ENCODE measurements at regions not wholly inside any gene's neighbourhood (a gene's known extent, or its start where the extent isn't known, plus 50 kb on each side); places are given as distances from the start of the nearest gene placed in this dataset.

DNA sequence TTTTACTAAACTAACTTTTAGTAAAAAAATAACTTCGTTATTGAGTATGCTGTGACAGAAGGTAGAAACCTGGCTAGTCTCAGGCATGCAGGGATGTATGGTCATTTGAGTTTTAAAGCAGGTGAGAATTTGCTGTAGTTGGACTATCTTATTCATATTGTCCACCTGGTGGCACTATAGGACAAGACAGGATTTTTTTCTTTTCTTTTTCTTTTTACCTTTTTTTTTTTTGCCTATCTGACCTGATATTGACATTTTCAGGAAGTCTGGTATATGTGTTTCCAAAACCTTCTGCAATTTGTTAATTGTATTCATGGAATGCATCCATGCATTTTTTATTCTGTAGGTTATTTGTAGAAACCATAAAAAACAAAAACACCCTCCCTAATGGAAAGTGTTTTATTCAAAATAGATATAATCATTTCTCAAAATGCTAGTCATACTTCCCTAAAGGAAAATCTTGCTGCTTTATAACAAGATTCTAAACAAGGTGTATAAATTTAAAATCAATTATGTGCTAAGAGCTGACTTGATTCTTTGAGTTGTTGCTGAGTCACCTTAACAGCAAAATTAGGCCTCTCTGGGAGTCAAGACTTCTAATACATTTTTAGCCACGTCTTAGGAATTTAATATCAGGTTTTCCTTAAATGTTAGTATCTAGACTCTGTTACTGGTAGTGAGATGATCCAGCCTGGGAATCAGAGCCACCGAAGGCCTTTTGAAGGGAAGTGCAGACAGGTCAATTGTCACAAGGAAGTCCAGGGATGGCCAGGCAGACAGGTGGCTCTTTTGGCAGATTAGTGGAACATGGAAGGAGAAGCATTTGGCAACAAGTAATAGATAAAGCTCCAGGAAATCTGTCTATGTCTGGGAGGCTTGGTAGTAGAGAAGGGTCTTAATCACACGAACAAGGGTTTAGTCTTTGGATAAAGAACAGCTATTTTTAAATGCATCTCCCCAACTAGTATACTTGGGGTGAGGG lies 201.3 kb upstream of the GNPDA2 start:
- Histone ChIP-seq H3K9ac (ENCODE audit: low read depth in 1 of 2, low read length in 2 of 2) (no peak overlapping the region), H3K9me3 (ENCODE audit: control insufficient read depth in 4 of 4, low read length in 3 of 4) (no peaks in the 10 kb centered on the region), H3K36me3 (ENCODE audit: control insufficient read depth in 4 of 4, insufficient read depth in 3 of 4, low read depth in 1 of 4, low read length in 3 of 4) (no peaks in the 10 kb centered on the region), H3K4me3 (ENCODE audit: low read depth in 1 of 3, low read length in 3 of 3) (no peak overlapping the region), H3K27me3 (ENCODE audit: control insufficient read depth in 4 of 4, insufficient read depth in 4 of 4, low read length in 3 of 4) (no peaks in the 10 kb centered on the region), H3K4me1 (ENCODE audit: control insufficient read depth in 4 of 4, insufficient read depth in 4 of 4, low read length in 3 of 4) (no peaks in the 10 kb centered on the region), H3K27ac (ENCODE audit: low read depth in 1 of 2, low read length in 2 of 2) (no peak overlapping the region)
- no peak for TF ChIP-seq EGR1 (IDR thresholded peaks at IDR 0.05; ENCODE audit: low read depth in 2 of 2)
- no peak for TF ChIP-seq YY1 (IDR thresholded peaks at IDR 0.05)
- TF ChIP-seq, protein P1, sequence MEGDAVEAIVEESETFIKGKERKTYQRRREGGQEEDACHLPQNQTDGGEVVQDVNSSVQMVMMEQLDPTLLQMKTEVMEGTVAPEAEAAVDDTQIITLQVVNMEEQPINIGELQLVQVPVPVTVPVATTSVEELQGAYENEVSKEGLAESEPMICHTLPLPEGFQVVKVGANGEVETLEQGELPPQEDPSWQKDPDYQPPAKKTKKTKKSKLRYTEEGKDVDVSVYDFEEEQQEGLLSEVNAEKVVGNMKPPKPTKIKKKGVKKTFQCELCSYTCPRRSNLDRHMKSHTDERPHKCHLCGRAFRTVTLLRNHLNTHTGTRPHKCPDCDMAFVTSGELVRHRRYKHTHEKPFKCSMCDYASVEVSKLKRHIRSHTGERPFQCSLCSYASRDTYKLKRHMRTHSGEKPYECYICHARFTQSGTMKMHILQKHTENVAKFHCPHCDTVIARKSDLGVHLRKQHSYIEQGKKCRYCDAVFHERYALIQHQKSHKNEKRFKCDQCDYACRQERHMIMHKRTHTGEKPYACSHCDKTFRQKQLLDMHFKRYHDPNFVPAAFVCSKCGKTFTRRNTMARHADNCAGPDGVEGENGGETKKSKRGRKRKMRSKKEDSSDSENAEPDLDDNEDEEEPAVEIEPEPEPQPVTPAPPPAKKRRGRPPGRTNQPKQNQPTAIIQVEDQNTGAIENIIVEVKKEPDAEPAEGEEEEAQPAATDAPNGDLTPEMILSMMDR (IDR thresholded peaks at IDR 0.05; ENCODE audit: low read depth, low read length, missing input control): peak; percentile 20
- peak; percentile 46 to 72 for TF ChIP-seq RAD21 (IDR thresholded peaks at IDR 0.05)
- no peak for TF ChIP-seq HNF4A (conservative IDR thresholded peaks at IDR 0.05)
- TF ChIP-seq NR2F2 (IDR thresholded peaks at IDR 0.05): no peak
- TF ChIP-seq FOXA2 (IDR thresholded peaks at IDR 0.05): no peak
- no peak for DNase-seq (ENCODE audit: low spot score)
- WGBS: 51% methylated on average over 4 of the region's 4 CpGs

DNA sequence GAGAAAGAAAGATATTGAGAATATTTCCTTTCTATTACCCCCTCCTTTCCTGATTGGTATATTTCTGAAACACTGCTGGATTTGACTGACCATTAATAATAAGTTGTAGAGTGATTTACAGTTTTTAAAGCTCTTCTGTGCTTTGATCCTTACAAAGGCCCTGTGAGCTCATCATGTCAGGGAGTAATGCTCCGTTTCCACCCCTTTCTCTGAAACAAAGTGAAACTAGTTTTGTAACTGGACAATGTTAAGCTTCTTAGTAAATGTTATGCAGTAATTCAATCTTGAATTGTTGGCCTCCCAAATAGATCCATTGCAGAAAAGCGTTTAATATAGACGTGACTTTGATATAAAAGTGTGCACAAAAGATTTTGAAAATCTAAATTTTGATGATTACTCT lies 190.1 kb upstream of the GNPDA2 start:
- no peak overlapping the region for H3K4me3 ChIP-seq (ENCODE audit: low read depth in 1 of 3, low read length in 3 of 3)
- DNase-seq (ENCODE audit: low spot score): no peak
- TF ChIP-seq YY1 (IDR thresholded peaks at IDR 0.05) (no peak), FOXA2 (IDR thresholded peaks at IDR 0.05) (no peak), FOXA1 (IDR thresholded peaks at IDR 0.05) (no peak), TAF1 (conservative IDR thresholded peaks at IDR 0.05) (no peak), HNF4G (IDR thresholded peaks at IDR 0.05) (no peak), EGR1 (IDR thresholded peaks at IDR 0.05; ENCODE audit: low read depth in 2 of 2) (no peak), SP1 (IDR thresholded peaks at IDR 0.05) (no peak)
- TF ChIP-seq, protein P1 (IDR thresholded peaks at IDR 0.05; ENCODE audit: low read depth, low read length, missing input control): no peak
- TF ChIP-seq, protein P2, sequence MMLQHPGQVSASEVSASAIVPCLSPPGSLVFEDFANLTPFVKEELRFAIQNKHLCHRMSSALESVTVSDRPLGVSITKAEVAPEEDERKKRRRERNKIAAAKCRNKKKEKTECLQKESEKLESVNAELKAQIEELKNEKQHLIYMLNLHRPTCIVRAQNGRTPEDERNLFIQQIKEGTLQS (IDR thresholded peaks at IDR 0.05): no peak
- TF ChIP-seq, protein P3, sequence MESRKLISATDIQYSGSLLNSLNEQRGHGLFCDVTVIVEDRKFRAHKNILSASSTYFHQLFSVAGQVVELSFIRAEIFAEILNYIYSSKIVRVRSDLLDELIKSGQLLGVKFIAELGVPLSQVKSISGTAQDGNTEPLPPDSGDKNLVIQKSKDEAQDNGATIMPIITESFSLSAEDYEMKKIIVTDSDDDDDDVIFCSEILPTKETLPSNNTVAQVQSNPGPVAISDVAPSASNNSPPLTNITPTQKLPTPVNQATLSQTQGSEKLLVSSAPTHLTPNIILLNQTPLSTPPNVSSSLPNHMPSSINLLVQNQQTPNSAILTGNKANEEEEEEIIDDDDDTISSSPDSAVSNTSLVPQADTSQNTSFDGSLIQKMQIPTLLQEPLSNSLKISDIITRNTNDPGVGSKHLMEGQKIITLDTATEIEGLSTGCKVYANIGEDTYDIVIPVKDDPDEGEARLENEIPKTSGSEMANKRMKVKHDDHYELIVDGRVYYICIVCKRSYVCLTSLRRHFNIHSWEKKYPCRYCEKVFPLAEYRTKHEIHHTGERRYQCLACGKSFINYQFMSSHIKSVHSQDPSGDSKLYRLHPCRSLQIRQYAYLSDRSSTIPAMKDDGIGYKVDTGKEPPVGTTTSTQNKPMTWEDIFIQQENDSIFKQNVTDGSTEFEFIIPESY (IDR thresholded peaks at IDR 0.05): no peak
- TF ChIP-seq, protein P4, sequence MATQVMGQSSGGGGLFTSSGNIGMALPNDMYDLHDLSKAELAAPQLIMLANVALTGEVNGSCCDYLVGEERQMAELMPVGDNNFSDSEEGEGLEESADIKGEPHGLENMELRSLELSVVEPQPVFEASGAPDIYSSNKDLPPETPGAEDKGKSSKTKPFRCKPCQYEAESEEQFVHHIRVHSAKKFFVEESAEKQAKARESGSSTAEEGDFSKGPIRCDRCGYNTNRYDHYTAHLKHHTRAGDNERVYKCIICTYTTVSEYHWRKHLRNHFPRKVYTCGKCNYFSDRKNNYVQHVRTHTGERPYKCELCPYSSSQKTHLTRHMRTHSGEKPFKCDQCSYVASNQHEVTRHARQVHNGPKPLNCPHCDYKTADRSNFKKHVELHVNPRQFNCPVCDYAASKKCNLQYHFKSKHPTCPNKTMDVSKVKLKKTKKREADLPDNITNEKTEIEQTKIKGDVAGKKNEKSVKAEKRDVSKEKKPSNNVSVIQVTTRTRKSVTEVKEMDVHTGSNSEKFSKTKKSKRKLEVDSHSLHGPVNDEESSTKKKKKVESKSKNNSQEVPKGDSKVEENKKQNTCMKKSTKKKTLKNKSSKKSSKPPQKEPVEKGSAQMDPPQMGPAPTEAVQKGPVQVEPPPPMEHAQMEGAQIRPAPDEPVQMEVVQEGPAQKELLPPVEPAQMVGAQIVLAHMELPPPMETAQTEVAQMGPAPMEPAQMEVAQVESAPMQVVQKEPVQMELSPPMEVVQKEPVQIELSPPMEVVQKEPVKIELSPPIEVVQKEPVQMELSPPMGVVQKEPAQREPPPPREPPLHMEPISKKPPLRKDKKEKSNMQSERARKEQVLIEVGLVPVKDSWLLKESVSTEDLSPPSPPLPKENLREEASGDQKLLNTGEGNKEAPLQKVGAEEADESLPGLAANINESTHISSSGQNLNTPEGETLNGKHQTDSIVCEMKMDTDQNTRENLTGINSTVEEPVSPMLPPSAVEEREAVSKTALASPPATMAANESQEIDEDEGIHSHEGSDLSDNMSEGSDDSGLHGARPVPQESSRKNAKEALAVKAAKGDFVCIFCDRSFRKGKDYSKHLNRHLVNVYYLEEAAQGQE (IDR thresholded peaks at IDR 0.05): no peak
- WGBS: 30% methylated on average over 3 of the region's 3 CpGs
- H3K9ac ChIP-seq (ENCODE audit: low read depth in 1 of 2, low read length in 2 of 2): no peak overlapping the region
- no peak overlapping the region for H3K27ac ChIP-seq (ENCODE audit: low read depth in 1 of 2, low read length in 2 of 2)
- peaks cover 0 to 3% (median 0%) of the 10 kb centered on the region in 4 donors for H3K27me3 ChIP-seq (ENCODE audit: control insufficient read depth in 4 of 4, insufficient read depth in 4 of 4, low read length in 3 of 4)
- no peaks in the 10 kb centered on the region for H3K4me1 ChIP-seq (ENCODE audit: control insufficient read depth in 4 of 4, insufficient read depth in 4 of 4, low read length in 3 of 4)
- H3K9me3 ChIP-seq (ENCODE audit: control insufficient read depth in 4 of 4, low read length in 3 of 4): no peaks in the 10 kb centered on the region
- no peaks in the 10 kb centered on the region for H3K36me3 ChIP-seq (ENCODE audit: control insufficient read depth in 4 of 4, insufficient read depth in 3 of 4, low read depth in 1 of 4, low read length in 3 of 4)

Measured in liver (tissue), 8 donors.